COLO829 (cell line): ENCODE measurements at regions not wholly inside any gene's neighbourhood (a gene's known extent, or its start where the extent isn't known, plus 50 kb on each side); places are given as distances from the start of the nearest gene placed in this dataset.

ENCODE experiments used
- DNase-seq: peaks from one replicate; pipeline ENCODE4 v3.0.0; 2012; ENCODE audit warnings: low spot score

DNA sequence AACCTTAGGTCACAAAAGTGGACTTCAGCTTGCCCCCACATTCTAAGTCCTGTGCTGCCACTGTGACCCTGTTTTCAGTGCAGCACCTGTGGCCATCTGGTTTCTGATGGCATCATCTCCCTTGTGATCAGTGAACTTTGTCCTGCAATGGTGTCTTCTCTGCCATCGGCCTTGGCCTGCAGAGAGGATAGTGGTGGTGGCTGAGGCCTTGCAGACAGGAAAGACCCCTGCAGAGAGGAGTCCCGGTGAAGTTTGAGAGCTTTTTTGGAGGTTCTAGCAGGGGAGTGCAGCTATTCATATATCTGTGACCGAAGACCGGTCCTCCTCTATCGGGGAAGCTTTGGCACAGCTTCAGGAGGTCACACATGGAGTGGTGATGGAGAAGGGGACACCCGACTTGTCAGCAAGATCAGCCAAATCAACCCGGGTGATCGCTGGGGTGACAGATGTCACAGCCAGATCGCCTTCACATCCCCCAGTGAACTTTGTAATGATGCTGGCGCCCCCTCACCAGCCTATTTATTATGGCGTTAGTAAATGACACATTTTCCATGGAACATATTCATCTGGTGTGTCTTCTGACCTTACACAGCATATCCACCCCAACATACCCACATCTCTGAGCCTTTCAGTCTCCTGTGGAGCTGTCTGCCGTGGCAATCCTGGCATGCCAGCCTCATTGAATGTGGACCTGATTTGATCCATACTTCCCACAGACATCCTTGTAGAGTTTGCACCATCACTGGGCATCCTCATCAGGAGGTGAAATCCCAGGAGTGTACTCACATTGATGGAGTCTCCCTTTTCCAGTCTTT is 136.1 kb downstream of the PAPOLA start:
- no peak for DNase-seq

DNA sequence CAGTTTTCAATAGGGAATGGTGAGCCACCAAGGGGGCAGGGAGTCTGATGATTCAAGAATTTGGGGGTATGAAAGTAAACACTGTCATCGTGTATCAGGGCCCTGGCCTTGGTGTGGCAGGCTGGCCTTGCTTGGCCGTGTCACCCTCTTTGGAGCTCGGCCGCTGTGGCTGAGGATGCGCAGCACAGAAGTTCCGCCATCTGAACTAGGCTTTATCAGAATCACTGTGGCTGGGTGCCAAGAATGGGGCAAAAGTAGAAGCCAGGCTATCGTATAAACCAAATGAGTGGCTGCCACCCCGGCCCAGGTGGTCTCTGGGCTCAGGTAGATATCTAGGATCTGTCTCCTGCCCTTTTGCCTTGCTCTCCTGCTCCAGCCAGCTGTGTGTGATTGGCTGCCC is 137.4 kb downstream of the PAPOLA start:
- DNase-seq = no peak

DNA sequence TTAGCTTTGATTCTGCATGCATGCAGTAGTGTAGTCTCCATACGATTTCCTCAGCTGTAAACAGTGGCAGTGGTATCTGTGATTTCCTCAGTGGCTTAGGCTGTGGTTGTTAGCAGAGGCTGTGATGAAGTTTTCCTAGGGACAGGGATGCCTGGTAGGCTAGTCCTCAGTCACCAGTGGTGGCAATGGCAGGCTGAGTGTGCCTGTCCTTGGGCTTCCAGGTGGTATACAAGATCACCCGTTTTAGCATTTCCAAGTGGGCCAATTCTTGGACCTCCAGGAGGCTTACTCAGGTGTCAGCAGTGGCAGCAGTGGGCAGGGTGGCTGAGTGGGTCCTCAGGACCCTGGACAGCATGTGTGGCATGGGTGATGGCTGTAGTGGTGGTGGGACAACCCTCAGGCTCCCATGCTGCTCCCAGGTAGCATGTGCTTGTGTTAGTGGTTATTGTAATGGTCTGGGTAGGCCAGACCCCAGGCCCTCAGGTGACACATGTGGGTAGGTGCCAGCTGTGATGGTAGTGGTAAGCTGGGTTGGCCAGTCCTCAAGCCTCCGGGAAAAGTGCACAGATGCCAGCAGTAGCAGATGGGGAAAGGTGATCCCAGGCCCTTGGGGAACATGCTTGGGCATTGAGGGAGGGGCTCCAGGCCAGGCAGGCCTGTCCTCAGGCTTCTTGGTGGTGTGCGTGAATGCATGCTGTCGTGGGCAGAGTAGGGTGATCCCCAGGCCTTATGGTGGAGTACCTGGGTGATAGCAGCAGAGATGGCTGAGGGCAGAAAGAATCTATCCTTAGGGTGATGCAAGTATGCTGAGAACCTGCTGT is 146.5 kb downstream of the PAPOLA start:
- DNase-seq = no peak

DNA sequence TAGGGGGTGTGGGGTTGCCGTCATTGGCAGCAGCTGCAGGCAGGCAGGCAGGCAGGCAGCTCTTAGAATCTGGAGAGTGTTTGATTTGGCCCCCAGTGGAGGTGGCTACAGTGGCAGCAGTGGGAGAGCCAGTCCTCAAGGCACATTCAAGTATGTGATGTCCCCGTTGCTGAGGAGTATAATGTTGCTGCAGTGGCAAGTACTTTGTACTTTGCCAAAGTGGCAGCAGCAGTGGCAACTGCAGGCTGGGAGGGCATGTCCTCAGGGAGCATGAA is 147.1 kb downstream of the PAPOLA start:
- DNase-seq = no peak

DNA sequence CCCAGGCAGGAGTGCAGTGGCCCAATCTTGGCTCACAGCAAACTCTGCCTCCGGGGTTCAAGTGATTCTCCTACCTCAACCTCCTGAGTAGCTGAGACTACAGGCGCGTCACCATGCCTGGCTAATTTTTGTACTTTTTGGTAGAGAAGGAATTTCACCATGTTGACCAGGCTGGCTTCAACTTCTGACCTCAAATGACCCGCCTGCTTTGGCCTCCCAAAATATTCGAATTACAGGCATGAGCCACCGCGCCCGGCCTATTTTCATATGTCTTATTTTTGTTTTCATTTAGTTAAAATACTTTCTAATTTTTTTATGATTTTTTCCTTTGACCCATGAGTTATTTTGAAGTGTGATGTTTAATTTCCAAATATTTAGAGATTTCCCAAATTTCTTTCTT is 143.6 kb upstream of the VRK1 start:
- DNase-seq = no peak

DNA sequence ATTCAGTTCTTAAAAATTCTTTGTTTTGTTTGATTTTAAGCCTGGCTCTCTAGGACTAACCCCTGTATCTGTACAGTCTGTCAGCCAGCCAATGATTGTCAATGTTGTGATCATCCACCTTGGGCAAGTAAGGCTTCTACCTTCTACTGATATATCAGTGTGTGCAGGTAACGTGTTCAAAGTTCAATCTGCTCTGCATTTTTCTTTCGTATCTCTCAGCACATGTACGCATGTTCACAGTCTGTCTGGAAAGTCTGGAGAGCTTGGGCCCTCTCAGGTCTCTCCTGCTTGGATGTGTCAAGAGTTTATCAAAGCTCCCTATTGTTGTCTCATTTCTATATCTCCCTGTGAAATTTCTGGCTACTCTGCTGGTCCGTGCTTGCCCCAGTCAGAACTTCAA is 138.6 kb upstream of the VRK1 start:
- DNase-seq = no peak

DNA sequence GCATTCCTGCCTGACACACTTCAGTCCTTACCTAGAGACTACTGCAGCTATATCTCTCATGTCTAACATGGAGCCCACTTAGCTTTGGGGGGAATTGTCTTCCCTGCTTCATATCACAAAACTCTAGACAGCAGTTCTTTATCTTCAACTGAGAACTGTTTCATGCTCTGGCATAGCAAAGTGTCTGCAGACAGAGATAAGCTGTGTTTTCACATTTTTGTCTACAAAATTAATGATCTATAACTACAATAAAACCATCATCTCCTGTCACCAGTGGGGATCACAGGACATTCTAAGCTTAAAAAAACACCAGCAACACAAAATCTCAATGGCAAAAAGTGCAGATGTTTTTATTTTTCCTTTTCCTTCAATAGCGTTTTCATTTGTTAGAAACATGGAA is 137.1 kb upstream of the VRK1 start:
- DNase-seq = no peak

DNA sequence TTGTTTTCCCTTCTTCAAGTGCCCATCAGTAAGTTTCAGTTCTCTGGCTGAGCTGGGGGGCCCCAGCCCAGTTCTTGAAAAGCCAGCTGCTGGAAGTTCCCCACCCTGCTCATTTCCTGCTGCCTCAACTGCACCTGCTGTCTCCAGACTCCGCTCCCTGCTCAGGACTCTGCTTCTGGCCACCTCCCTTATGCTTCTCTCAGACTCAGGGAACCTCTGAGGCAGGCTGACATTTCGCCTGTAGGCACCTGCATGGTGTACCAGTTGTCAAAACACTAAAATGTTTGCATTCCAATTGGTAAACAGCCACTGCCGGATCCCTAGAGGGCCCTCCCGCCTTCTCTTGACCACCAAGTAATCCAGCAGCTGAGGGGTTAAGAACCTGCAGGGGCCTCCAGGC is 136.5 kb upstream of the VRK1 start:
- DNase-seq = no peak

DNA sequence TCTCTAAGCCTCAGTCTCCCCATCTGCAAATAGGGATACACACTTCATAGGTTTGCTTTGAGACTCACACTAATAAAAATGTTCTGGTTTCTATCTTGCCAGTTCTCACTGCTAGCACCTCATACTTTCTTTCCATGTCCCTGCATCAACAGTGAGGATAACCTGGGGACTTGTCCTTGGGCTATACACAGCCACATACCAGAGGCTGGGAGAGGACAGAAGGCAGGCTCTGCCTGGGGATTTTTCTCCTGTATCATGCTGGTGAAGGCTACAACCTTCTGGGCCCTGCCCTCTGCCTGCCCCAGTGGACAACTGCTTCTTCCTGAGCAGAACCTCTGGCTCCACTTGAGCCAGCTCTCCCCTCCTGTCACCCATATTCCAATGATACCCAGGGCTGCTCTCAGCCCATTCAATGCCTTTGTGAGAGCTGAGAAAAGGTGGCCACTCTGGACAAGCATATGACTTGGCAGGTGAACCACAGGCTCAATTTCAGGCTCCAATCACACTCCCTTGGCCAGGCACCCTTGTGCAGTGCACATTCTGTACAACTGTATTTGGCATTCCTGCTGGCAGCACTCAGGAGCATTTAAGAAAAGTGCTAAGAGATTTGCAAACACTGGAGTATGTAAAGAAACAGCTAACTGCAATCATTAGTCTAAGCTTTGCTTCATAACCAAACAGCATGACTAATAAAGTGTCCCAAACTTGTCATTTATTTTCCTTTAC is 135.8 kb upstream of the VRK1 start:
- no peak for DNase-seq

DNA sequence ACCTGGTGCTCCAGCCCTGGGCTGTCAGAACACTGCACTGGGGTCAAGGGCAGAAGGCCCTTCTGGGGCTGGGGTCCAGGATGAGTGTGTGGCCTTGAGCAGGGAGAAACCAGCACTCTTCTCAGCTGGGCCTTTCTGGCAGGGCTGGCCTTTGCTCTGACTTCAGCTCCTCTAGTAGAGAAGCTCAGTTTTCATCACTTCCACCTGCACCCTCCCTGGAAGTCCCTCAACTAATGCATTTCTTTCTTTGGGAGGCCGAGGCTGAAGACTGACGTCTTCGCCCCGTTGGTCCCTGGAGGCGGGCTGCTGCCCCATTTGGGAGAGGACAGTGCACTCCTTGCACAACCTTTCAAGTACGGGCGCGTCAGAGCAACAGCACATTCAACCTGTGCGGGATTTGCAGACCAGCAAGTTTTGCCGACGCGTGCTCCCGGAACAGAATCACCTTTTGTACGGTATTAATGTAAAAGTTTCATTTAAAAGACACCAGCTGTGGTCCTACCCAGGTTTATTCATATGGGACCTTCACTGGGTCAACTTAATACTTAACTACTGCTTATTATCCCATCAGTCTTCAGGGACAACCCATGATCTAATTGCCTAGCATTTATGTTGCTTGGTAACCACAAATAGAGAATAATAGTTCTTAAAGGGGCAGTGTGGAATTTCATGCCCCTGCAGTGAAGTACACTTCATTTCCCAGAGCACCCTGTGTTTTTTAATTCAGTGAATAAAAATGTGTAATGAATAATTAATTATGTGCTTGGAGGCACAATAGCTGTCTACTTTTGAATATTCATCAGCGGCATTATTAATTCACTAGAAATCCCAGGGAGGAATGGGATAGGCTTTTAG is 134.8 kb upstream of the VRK1 start:
- DNase-seq = no peak

DNA sequence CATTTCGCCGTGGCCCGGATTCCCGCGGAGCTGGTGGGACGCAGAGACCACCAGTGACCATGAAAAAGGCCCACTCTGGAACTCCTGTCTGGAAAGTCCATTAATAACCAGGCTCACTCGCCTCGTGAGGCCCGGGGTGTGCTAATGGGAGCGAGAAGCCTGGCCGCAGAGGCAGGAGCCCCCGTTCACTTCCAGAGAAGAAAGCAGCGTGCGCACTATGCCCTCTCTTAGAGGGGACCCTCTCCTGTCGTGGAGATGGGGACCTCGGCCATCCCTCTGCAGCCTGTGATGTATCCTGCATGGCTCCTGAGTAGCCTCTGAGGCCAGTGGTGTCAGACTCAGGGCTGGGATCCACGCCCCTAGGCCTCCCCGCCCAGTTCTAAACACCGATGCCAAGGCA is 134.1 kb upstream of the VRK1 start:
- DNase-seq = no peak

DNA sequence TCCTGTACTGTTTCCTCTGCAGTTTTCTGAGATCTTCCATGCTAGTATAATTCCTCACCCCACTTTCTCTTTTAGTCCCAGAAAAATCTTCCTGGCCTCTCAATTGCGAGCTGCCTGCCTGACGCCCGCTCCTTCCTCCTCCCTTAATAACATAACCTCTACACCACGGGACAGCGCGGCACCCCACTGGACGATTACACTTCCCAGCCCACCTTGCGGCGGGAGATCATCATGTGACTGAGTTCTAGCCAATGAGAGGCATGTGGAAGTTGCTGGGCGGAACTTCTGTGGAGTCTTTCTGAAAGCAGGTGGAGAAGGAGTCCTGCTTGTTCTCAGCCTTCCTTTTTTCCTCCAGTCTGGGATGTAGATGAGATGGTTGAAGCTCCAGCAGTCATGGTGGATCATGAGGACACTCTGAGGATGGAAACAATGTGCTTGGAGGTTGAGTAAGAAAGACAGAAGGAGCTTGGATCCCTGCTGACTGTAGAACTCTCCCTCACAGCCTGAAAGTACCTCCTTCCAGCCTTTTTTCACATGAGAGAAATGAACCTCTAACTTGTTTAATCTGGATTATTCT is 133.6 kb upstream of the VRK1 start:
- DNase-seq = no peak

DNA sequence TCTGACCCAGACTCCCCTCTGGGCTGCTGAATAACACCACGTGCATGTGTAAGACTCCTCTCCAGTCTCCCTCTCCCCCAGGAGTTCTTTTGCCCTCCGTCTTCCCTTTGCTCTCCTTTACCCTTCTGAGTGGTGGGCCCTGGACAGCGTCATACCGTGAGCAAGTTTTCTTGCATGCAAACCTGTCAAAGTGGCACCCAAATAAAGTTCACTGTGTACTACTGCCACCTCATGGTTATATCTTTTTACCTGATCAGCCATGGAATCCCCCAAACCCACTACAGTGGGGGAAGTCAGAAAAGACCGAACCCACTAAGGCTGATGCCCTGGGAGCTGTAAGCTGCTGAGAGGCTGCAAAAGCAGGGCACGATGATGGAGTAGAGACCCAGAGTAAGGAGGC is 131.1 kb upstream of the VRK1 start:
- DNase-seq = no peak

DNA sequence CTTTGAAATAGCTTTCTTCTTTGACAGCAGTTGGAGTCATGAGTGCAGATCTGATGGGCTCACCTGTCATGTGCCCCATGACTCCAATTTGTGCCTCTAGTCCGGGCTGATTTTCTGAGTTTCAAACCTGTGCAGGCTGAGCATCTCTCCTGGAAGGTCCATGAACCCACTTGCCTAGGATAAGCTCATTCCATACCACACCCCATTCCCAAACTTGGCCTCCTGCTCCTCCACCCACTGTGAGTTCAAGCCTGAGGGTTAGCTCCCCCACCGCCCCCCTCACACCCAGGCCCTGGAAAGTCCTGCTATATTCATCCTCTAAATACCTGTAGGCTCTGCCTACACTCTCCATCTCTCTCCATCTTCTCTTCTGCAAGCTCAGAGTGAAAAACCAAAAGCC is 126.8 kb upstream of the VRK1 start:
- DNase-seq = no peak

DNA sequence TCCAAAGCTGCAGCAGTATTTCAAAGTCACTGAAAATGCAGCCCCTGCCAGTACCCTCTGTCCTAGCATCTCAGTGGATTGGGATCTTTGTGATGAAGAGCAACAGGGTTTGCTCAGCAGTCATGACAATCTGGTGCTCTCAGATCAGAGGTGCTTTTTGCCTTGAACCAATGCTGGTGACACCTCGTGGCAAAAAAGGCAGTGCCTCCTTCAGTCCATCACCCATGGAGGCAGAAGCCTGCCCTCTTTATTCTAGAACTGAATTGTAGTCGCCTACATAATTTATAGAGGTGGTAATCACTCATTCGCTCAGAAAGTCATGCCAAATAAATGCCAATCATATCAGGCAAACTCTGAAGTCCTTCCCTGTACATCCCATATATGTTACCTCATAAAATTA is 126.0 kb upstream of the VRK1 start:
- DNase-seq = no peak

DNA sequence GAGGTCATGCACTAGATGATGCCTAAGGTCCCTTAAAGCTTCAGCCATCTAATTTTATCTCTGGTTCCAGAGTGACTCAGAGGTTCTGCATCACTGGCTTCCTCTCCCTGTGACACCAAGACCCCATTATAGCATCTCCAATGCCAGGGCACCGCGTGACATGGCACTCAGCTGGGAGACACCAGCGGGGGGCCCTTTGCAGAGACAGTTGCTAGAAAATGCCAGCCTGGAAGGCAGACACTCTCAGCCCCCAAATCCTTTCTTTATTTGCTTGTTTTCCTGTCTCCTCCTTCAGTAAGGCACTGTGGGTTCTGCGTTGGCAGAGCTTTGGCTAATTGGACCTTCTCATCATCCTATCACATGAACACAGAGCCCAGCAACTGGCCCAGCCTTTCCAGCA is 123.5 kb upstream of the VRK1 start:
- DNase-seq = no peak

DNA sequence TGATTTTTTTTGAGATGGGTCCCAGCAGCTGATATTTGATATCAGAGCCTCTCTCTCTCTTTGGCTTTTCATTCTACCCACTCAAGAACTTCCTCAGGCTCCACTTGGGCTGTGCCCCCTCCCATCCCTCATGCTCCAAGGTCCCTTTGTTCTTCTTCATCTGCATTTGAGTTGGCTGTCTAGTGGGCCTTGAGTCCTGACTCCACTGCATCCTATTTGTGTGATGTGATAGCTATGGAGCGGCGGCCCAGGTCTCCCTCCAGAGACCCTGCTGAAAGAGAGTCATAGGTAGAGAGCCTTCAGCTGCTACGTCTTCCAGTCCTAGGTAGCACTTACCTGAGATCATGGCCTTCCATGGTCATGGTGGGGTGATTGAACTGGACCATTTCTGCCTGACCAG is 123.1 kb upstream of the VRK1 start:
- no peak for DNase-seq

DNA sequence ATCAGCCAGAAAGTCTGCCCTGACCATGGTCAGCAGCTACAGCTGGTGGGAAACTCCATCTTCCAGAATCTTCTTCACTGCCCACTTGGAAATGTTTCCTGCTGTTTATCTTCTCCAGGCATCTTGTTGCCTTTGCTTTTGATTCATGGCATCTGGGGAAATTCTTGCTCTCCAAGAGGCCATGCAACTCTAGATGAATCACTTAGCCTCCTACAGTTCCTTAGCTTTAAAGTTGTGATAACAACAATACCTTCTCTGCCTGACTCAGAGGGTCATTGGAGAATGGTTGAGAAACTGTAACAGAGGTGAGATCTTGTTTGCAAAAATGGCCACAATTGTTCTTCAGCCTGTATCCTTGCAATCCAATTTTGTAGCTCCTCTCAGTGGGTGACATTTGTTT is 121.0 kb upstream of the VRK1 start:
- DNase-seq = no peak

DNA sequence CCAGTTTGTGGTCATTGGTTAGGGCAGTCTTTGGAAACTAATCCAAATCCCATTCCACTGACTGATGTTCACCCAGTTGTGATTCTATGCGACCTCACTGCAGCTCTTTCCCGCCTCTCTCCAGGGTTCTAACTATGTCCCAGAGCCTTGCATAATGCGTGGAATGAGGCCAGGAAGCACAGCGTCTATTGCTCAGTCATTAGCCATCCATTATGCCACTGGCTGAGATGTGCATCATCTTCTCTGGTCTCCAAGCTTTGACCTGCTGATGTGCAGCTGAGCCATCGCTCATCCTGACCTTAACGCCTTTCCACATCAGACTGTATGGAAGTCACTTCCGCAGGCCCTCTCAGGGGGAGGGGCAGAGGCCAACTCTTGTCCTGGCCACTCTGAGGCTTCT is 115.4 kb upstream of the VRK1 start:
- DNase-seq = no peak

DNA sequence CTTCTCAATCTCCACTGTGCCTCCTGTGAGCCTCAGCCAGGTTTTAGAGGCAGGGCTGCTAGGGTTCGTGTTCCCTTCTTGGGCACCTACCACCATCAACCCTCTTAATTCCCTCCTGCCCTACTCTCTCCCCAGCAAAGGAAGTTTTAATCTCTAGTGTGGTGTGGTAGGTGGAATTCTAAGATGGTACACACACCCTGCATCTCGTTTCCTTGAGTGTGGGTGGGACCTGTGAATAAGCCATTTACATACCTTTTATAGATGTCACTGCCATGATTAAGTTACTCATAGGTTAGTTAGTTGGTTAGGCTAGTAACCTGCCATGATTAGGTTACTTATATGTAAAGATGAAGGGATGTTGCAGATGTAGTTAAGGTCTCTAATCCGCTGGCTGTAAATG is 114.8 kb upstream of the VRK1 start:
- DNase-seq = no peak

DNA sequence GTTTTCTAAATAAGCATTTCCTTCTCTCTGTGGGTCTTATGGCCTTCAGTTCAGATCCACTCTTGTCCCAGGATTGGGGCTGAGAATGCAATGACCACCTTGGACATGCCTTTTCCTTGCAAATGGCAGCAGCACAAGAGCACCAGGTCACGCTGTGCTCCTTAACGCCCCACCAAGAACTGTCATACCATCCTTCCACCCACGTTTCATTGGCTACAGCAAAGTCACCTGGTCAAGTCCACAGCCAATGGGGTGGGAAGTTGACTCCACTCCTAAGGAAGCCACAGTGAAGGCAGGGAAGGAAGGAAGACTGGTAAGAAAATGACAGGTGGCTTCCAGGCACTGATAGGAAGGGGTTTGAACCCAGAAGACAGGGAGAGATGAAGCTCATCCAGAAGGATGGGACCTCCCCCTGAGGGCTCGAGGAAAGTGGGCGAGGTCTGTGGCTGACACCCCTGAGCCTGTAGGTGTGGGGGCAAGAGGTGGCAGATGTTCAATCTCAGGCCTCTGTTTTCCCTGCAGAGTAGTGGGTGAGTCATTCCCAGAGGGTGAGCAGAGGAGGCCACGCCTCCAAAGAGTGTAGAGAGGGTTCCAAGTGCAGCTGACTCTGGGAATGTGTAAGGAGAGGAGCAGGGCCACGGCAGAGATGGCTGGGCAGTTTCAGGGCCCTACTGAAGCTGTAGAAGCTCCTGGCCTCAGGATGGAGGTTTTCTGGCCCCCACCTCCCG is 113.5 kb upstream of the VRK1 start:
- DNase-seq = no peak
